NCI-H1105 (cell line): ENCODE measurements at regions not wholly inside any gene's neighbourhood (a gene's known extent, or its start where the extent isn't known, plus 50 kb on each side); places are given as distances from the start of the nearest gene placed in this dataset.
"Not testable (repeated sequence)": the region's sequence is repeated elsewhere in the genome, so short reads cannot be mapped to it uniquely, and the experiment has no call there.

Source experiments
- DNase-seq: peaks from one replicate; lab custom pipeline; 2025; lab: John Stamatoyannopoulos, UW

GRCh38 chr4:81816031-81816761 is 344.5 kb upstream of the RASGEF1B start:
- DNase-seq: no peak

- DNase-seq: no peak
Observed at GRCh38 chr4:81814987-81815541, 343.4 kb upstream of the RASGEF1B start.

- DNase-seq: no peak
Observed at GRCh38 chr4:81811562-81812293, 340.0 kb upstream of the RASGEF1B start.

- DNase-seq: peak; percentile 90
Observed at GRCh38 chr4:81808011-81808672, 336.4 kb upstream of the RASGEF1B start.

- DNase-seq: no peak
Observed at GRCh38 chr4:81807386-81807785, 335.7 kb upstream of the RASGEF1B start.

GRCh38 chr4:81806485-81806884 is 334.8 kb upstream of the RASGEF1B start:
- no peak for DNase-seq

- DNase-seq: no peak
Observed at GRCh38 chr4:81804849-81805248, 333.1 kb upstream of the RASGEF1B start.

GRCh38 chr4:81802285-81802846 is 330.7 kb upstream of the RASGEF1B start:
- no peak for DNase-seq

GRCh38 chr4:81799371-81799770 is 327.7 kb upstream of the RASGEF1B start:
- DNase-seq: no peak

GRCh38 chr4:81796790-81797528 is 325.3 kb upstream of the RASGEF1B start:
- no peak for DNase-seq

GRCh38 chr4:81792521-81792920 is 320.8 kb upstream of the RASGEF1B start:
- DNase-seq: no peak

- no peak for DNase-seq
Observed at GRCh38 chr4:81790477-81790876, 318.8 kb upstream of the RASGEF1B start.

GRCh38 chr4:81789741-81790399 is 318.2 kb upstream of the RASGEF1B start:
- DNase-seq: no peak

GRCh38 chr4:81789158-81789557 is 317.5 kb upstream of the RASGEF1B start:
- no peak for DNase-seq

GRCh38 chr4:81786766-81787165 is 315.1 kb upstream of the RASGEF1B start:
- no peak for DNase-seq

GRCh38 chr4:81786063-81786763 is 314.5 kb upstream of the RASGEF1B start:
- DNase-seq: peak; percentile 16

GRCh38 chr4:81785338-81785737 is 313.6 kb upstream of the RASGEF1B start:
- DNase-seq: no peak

- DNase-seq: no peak
Observed at GRCh38 chr4:81783558-81783957, 311.9 kb upstream of the RASGEF1B start.

GRCh38 chr4:81781799-81782198 is 310.1 kb upstream of the RASGEF1B start:
- no peak for DNase-seq

- not testable (repeated sequence) for DNase-seq
Observed at GRCh38 chr4:81777718-81778117, 306.0 kb upstream of the RASGEF1B start.
